ENCODE measurements at regions not wholly inside any gene's neighbourhood (a gene's known extent, or its start where the extent isn't known, plus 50 kb on each side); places are given as distances from the start of the nearest gene placed in this dataset.
A peak's percentile ranks its signal among the peaks of the same experiment; 100 is the strongest.
"Not testable (repeated sequence)": the region's sequence is repeated elsewhere in the genome, so short reads cannot be mapped to it uniquely, and the experiment has no call there.

GRCh38 chr17:72458301-72458700, 337.5 kb downstream of the SOX9 start:
- no peak for DNase-seq

DNA sequence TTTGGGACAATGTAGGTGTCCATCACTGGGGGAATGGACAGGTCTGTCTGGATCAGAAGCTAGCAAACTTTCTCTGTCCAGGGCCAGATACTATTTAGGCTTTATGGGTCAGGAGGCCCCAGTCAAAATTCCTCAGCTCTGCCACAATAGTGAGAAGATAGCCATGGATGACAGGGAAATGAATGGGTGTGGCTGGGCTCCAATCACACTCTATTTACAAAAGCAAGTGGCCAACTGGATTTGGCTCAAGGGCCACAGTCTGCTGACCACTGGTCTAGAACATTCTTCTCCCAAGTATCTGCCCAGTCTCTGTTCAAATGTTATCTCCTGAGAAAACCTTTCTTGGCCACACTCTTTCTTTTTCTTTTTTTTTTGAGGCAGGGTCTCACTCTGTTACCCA, 339.9 kb downstream of the SOX9 start:
- DNase-seq = no peak

DNA sequence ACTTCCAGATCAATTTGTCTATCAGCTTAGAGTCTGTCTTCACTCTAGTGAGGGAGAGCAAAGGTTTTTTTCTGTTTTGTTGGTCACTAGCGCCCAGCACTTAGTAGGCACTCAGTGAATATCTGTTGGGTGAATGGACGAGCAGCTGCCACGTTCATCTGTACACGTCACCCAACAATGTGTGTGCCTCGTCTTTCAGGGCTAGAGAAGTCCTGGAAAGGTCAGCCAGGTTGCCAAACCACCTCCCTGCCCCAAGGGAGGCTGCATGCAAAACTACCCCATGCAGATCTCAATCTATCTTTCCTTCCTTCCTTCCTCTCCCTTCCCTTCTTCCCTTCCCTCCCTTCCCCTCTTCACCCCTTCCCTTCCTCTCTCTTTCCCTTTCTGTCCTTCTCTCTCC, 340.9 kb downstream of the SOX9 start:
- no peak for DNase-seq

DNA sequence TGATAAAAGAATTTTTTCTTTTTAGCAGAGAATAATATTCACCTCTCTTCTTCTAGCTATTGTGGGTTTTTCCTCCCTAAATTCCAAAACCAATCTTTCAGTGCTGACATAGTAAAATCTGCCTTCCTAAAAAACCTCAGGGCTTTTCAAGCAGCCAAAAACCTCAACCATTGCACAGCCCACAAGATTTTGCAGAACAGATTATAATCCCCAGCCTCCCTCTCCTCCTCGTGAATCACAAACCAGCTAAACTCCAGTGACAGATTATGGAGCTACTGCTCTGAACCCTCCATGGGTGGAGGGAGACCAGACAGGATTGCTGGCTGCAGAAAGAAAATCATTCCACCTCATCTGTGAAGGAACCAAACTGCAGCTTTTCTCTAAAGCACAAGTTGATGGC, 341.6 kb downstream of the SOX9 start:
- no peak for DNase-seq

GRCh38 chr17:72462814-72463213, 342.0 kb downstream of the SOX9 start:
- no peak for DNase-seq

DNA sequence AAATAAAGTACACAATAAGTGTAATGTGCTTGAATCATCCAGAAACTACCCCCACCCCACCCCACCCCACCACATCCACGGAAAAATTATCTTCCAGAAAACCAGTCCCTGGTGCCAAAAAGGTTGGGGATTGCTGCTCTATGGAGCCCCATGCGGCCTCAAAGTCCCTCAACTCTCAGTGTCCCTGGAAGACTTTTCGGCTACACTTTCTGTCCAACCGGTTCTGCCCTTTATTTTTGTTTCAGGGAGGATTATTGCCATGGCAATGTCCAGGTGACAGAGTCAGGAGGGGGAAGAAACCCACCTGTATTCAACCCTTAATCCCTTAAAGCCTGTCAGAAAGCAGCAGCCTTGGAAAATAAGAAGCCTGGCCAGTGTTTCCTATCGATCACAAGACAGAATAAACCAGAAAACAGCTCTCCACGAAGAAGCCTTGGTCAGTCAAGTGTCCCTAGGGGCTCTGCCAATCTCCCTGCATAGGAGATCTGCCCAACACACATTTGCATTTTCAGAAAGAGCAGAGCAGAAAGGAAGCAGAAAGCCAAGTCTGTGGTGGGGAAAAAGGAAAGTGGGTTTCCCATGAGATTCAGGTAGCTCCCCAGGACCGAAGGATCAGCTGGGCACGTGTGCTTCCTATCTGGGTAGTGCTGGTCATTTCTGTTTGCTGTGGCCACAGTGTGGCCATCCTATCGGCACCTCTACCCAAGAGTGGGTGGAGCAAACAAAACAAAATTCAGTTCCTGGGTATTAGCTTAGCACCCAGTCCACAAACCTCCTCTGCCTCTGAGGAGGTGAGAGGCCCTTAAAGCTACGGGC, 342.7 kb downstream of the SOX9 start:
- DNase-seq = no peak

GRCh38 chr17:72464221-72464620, 343.4 kb downstream of the SOX9 start:
- DNase-seq = not testable (repeated sequence)

GRCh38 chr17:72465191-72466024, 344.6 kb downstream of the SOX9 start:
- peak; percentile 88 for DNase-seq

- DNase-seq = no peak
These were observed 345.4 kb downstream of the SOX9 start for GRCh38 chr17:72466199-72466598.

DNA sequence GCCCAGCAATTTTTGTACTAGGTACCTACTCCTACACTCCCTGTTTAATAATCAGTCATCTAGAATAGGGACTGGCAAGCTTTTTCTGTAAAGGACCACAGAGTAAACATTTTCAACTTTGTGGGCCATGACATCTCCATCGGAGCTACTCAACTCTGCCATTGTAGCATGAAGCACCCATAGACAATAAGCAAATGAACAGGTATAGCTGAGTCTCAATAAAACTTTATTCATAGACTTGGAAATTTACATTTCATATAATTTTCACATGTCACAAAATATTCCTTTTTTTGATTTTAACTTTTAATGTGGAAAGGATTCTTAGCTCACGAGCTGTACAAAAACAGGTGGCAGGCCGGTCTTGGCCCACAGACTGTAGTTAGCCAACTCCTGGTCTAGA, 345.8 kb downstream of the SOX9 start:
- DNase-seq = no peak

DNA sequence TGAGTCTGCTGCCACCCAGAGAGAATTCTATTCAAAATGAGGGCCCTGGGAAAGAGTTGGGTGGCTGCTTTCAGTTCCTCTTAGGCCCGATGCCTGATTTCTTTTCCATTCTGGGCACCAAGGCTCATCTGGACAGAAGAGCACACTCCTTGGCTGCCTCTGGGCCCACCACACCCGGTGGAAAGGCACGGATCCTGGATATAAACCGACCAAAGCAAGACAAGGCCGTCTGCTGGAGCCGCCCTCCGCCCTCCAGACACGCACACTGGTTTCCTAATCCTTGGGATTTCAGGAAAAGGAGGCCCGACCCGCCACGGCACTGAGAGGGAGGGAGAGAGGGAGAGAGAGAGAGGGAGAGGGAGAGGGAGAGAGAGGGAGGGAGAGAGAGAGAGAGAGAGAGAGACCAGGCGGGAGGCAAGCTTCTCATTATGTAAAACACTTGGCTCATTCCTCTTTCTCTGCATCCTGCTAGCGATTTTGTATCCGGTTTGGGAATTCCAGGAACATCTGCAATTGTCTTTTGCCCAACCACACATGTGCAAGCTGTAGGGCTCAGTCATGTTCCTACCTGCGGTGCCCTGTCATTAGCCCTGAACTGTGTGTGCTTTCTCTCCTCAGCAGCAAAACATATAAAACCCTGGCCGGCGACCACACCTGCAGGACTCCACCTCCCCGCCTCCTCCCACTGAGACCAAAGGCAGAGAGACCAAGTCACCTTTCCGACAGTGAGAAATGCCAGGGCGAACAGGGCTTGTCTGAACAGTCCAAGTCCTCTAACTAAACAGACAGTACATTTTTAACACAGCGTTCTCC, 347.2 kb downstream of the SOX9 start:
- DNase-seq = no peak

DNA sequence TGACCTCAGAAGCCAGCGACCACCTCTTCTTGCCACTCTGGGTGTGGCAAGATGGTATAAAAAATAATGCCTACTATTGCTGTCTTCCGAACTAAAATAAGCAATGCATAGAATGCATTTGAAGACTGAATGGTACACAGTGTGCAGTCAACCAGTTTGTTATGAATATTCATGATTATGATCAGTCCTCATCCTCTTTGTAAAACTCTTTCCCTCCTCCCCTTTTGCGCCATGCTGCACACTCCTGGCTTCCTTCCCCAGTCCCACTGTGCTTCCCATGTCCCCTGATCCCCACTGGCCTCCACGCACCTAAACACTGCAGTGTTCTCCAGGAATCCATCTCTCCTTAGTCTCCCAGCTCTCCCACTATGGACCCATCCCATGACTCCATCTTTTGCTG, 348.0 kb downstream of the SOX9 start:
- DNase-seq = no peak

DNA sequence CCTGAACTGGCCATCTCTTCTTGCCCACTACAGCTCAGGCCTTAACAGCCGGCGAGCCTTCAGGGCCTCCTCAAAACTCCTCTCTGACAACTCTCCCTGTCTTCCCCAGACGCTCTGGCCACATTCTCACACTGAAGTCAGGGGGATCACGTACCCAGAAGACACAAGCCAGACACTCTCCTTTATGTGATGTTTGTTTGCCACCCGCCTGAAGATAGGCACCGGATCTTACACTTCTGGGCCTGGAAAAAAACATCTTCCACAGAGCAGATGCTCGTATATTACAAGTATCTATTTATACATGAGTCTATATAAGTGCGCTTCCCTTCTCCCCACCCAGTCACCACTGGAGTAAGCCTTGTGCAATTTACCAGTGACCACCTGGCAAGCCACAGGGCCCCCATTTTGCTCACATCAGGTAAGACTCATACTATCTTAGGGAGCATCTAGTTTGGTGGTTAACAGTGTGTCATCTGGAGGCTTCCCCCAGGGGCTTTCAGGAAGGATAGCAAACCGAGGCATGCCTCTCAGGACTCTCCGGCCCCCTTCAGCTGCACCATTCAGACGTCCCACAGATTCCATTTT, 349.4 kb downstream of the SOX9 start:
- DNase-seq = no peak

DNA sequence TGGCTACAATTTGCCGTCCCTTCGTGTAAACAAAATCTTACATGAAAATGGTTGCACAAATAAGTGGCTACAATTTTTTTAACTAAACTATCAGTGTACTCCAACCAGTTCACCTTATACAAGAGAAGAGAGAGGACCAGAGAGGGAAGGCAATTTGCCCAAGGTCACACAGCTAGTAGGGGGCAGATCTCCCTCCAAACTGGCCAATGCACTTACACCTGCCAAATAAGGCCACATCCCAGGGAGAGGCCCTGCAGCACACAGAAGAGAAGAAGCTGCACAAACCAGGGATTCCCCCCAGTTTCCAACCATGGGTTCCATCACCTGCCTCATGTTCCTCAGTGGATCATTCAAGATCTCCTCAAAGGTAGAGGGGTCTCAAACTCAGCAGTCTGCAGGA, 349.9 kb downstream of the SOX9 start:
- no peak for DNase-seq

DNA sequence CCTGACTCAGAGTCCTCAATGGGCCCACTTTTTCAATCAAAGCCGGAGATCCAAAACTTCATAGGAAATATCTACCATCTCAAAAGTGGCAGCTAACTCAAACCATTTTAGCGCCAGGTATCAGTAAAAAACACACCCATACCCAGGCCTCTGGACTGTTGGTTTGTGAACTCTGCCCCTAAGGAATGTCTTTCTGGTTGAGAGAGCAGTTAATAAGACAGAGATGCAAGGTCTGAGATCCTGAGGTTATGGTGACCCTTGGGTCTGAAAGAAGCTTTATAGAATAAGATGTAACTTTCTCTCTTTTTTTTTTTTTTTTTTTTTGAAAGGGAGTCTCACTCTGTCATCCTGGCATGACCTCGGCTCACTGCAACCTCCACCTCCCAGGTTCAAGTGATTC, 350.5 kb downstream of the SOX9 start:
- DNase-seq = no peak

GRCh38 chr17:72472106-72472505, 351.3 kb downstream of the SOX9 start:
- no peak for DNase-seq

GRCh38 chr17:72472853-72473390, 352.1 kb downstream of the SOX9 start:
- DNase-seq = not testable (repeated sequence)

DNA sequence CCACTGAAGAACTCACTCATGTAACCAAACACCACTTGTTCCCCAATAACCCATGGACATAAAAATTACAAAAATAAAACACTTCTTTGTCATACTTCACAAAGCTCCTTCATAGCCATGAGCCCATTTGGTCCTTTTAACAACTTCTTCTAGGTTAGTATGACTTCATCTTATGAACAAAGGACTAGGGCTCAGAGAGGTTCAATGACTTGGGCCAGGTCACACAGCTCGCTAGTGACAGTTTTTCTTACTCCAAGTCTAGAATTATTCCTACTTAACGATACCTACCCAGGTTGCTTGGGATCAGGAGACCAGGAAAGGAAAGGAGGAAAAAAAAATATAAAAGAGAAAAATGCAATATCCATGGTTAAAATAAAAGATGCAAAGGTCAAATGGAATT, 353.4 kb downstream of the SOX9 start:
- no peak for DNase-seq

DNA sequence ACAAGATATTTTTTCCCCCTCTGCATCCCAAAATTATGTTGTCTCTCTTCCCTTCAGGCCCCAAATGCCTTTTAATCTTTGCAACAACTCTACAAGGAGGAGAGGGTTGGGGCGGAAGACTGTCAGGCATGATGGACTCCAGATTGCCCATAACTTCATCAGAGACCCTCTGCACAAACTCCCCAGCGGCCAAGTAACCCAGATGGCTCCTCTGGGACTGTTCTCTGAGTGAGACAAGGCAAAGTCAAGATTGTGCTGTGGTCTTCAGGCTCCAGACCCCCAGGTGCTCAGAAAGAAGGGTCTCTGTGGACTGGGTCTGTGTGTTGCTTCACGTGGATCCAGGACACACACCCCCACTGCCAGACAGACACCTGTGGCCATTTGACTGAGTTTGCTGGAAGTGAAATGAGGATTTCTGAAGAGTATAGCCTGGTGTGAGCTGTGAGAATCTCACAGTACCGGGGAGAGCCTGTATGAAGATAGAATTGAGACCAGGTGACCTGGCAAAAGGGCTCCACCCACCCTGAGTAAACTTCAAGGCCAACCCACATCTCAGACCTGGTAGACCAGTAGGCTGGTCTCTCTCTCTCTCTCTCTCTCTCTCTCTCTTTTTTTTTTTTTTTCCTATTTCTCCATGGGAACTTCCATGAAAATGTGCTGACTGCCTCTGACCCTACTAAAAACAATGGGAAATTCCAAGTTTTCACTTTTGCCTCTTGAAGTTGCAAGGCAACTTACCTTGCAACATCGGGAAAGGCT, 354.1 kb downstream of the SOX9 start:
- DNase-seq = no peak

- DNase-seq = no peak
These were observed 355.3 kb downstream of the SOX9 start for GRCh38 chr17:72476134-72476533.

GRCh38 chr17:72476575-72476986, 355.8 kb downstream of the SOX9 start:
- no peak for DNase-seq

- DNase-seq = no peak
These were observed 356.7 kb downstream of the SOX9 start for GRCh38 chr17:72477491-72477890.

All from NCI-H1436 treated with DMSO at 0.1 percent for 48 hours (cell line).